ENCODE measurements at regions not wholly inside any gene's neighbourhood (a gene's known extent, or its start where the extent isn't known, plus 50 kb on each side); places are given as distances from the start of the nearest gene placed in this dataset.
"Not testable (repeated sequence)": the region's sequence is repeated elsewhere in the genome, so short reads cannot be mapped to it uniquely, and the experiment has no call there.

- CTCF ChIA-PET = interaction anchor here (1.1 kb wide), 1 partner anchor 143 kb away, joined by 3 read pairs; no protein-coding TSS in a partner anchor
- DNase-seq (ENCODE audit: extremely low spot score) = no peak
- TF ChIP-seq CTCF (IDR thresholded peaks at IDR 0.05; ENCODE audit: control extremely low read depth, extremely low read depth, low read depth, missing control alignments) = no peak
- POLR2A ChIA-PET = no interaction called here
Observed at GRCh38 chr4:18167831-18168230, 146.3 kb upstream of the LCORL start.

- no peak for TF ChIP-seq CTCF (IDR thresholded peaks at IDR 0.05; ENCODE audit: control extremely low read depth, extremely low read depth, low read depth, missing control alignments)
- CTCF ChIA-PET = interaction anchor here (0.9 kb wide), 1 partner anchor 11 kb away, joined by 3 read pairs; no protein-coding TSS in a partner anchor
- POLR2A ChIA-PET = no interaction called here
- no peak for DNase-seq (ENCODE audit: extremely low spot score)
Observed at GRCh38 chr4:18166925-18167324, 145.4 kb upstream of the LCORL start.

GRCh38 chr4:18162453-18162852 is 140.9 kb upstream of the LCORL start:
- DNase-seq (ENCODE audit: extremely low spot score) = no peak
- ChIA-PET POLR2A (no interaction called here), CTCF (no interaction called here)
- no peak for TF ChIP-seq CTCF (IDR thresholded peaks at IDR 0.05; ENCODE audit: control extremely low read depth, extremely low read depth, low read depth, missing control alignments)

GRCh38 chr4:18159117-18159912 is 137.8 kb upstream of the LCORL start:
- DNase-seq (ENCODE audit: extremely low spot score); POLR2A ChIA-PET: not testable (repeated sequence)
- CTCF ChIA-PET = interaction anchor here (0.9 kb wide), 1 partner anchor 55 kb away, joined by 3 read pairs; no protein-coding TSS in a partner anchor

GRCh38 chr4:18155067-18156041 is 133.8 kb upstream of the LCORL start:
- POLR2A ChIA-PET = no interaction called here

GRCh38 chr4:18138076-18138665 is 116.6 kb upstream of the LCORL start:
- DNase-seq (ENCODE audit: extremely low spot score) = no peak
- ChIA-PET POLR2A (no interaction called here), CTCF (interaction anchor here (1.2 kb wide), 1 partner anchor 9 kb away, joined by 3 read pairs; no protein-coding TSS in a partner anchor)
- TF ChIP-seq CTCF (IDR thresholded peaks at IDR 0.05; ENCODE audit: control extremely low read depth, extremely low read depth, low read depth, missing control alignments) = no peak

More at GRCh38 chr4:18155067-18156041, 133.8 kb upstream of the LCORL start:
- TF ChIP-seq CTCF (IDR thresholded peaks at IDR 0.05; ENCODE audit: control extremely low read depth, extremely low read depth, low read depth, missing control alignments) = no peak
- no peak for DNase-seq (ENCODE audit: extremely low spot score)
- CTCF ChIA-PET = interaction anchor here (0.9 to 1.3 kb wide), 2 partner anchors 9 to 11 kb away, joined by 3 read pairs; no protein-coding TSS in a partner anchor

All from GM10248 (cell line).